Left ventricle myocardium superior (tissue), 1 donor: ENCODE measurements at regions not wholly inside any gene's neighbourhood (a gene's known extent, or its start where the extent isn't known, plus 50 kb on each side); places are given as distances from the start of the nearest gene placed in this dataset.
A peak's percentile ranks its signal among the peaks of the same experiment; 100 is the strongest.

Source experiments
- ATAC-seq: fragments of 200-7000 bp; cut with Tn5 transposase; one replicate; pipeline ENCODE4 v1.9.1; 2020; ENCODE audit warnings: mild to moderate bottlenecking, moderate library complexity
- DNase-seq: peaks from one replicate; pipeline ENCODE4 v3.0.0-alpha.2; 2020
- intact Hi-C: fragments of 100-400 bp; cut with micrococcal nuclease; formaldehyde crosslinking; loops from one replicate; pipeline ENCODE4 v1.11.0; 2022
- donor health status: DM: no; HTN: yes; CAD: no; lungs with severe emphysema.

- DNase-seq, result peak; percentile 57
- intact Hi-C loops, result no loop called here
- ATAC-seq, result peak; percentile 81
Observed at GRCh38 chr22:48089601-48090331, 1327.3 kb downstream of the TBC1D22A start.

GRCh38 chr22:48088926-48089536 lies 1326.6 kb downstream of the TBC1D22A start:
- ATAC-seq, result no peak
- intact Hi-C loops, result no loop called here

GRCh38 chr22:48088251-48088650 lies 1325.8 kb downstream of the TBC1D22A start:
- intact Hi-C loops, result no loop called here
- DNase-seq, result no peak
- no peak for ATAC-seq

More at GRCh38 chr22:48088926-48089536, 1326.6 kb downstream of the TBC1D22A start:
- no peak for DNase-seq

GRCh38 chr22:48085901-48086645 lies 1323.6 kb downstream of the TBC1D22A start:
- intact Hi-C loops, result no loop called here
- DNase-seq, result no peak
- no peak for ATAC-seq

GRCh38 chr22:48084729-48085050 lies 1322.2 kb downstream of the TBC1D22A start:
- no peak for DNase-seq
- ATAC-seq, result no peak
- intact Hi-C loops, result no loop called here

- intact Hi-C loops, result no loop called here
- ATAC-seq (no peak), DNase-seq (no peak)
Observed at GRCh38 chr22:48084041-48084728, 1321.7 kb downstream of the TBC1D22A start.

- intact Hi-C loops, result no loop called here
- DNase-seq (no peak), ATAC-seq (no peak)
Observed at GRCh38 chr22:48083502-48083901, 1321.1 kb downstream of the TBC1D22A start.

GRCh38 chr22:48082284-48082683 lies 1319.8 kb downstream of the TBC1D22A start:
- DNase-seq, result no peak
- no peak for ATAC-seq
- intact Hi-C loops, result no loop called here

GRCh38 chr22:48081281-48081680 lies 1318.8 kb downstream of the TBC1D22A start:
- no peak for ATAC-seq
- intact Hi-C loops, result no loop called here
- no peak for DNase-seq

- ATAC-seq, result no peak
- intact Hi-C loops, result no loop called here
- no peak for DNase-seq
Observed at GRCh38 chr22:48080316-48081165, 1318.1 kb downstream of the TBC1D22A start.

- ATAC-seq (no peak), DNase-seq (no peak)
- intact Hi-C loops, result no loop called here
Observed at GRCh38 chr22:48079505-48080290, 1317.2 kb downstream of the TBC1D22A start.

GRCh38 chr22:48078825-48079224 lies 1316.4 kb downstream of the TBC1D22A start:
- intact Hi-C loops, result no loop called here
- DNase-seq, result no peak
- no peak for ATAC-seq

GRCh38 chr22:48077699-48078098 lies 1315.2 kb downstream of the TBC1D22A start:
- intact Hi-C loops, result no loop called here
- ATAC-seq, result no peak
- no peak for DNase-seq

GRCh38 chr22:48076008-48076407 lies 1313.6 kb downstream of the TBC1D22A start:
- ATAC-seq (no peak), DNase-seq (no peak)
- intact Hi-C loops, result no loop called here

- intact Hi-C loops, result no loop called here
- no peak for DNase-seq
- no peak for ATAC-seq
Observed at GRCh38 chr22:48075604-48076003, 1313.2 kb downstream of the TBC1D22A start.

GRCh38 chr22:48072777-48073176 lies 1310.3 kb downstream of the TBC1D22A start:
- DNase-seq (no peak), ATAC-seq (no peak)
- intact Hi-C loops, result no loop called here

- intact Hi-C loops, result no loop called here
- ATAC-seq, result no peak
- DNase-seq, result no peak
Observed at GRCh38 chr22:48071828-48072227, 1309.4 kb downstream of the TBC1D22A start.

- DNase-seq, result no peak
- no peak for ATAC-seq
- intact Hi-C loops, result no loop called here
Observed at GRCh38 chr22:48071305-48071704, 1308.9 kb downstream of the TBC1D22A start.
